Stimulated activated effector memory CD8-positive, alpha-beta T cell treated with anti-CD3 and anti-CD28 coated beads, Interleukin-12 subunit alpha, Interleukin-12 subunit beta, amount 100 ng/mL, for 72 hours (primary cell): ENCODE measurements at regions not wholly inside any gene's neighbourhood (a gene's known extent, or its start where the extent isn't known, plus 50 kb on each side); places are given as distances from the start of the nearest gene placed in this dataset.

Experiments used
- ATAC-seq: fragments of 150-1000 bp; cut with Tn5 transposase; 2 replicates; pipeline ENCODE4 v1.10.0; 2021
- DNase-seq, 2 donors: peaks; one replicate each; pipeline ENCODE4 v3.0.0; 2021 to 2022; ENCODE audit warnings: low spot score in 2 of 2
- H3K27ac Mint-ChIP-seq: one replicate; pipeline ENCODE4 v1.8.0; 2022; ENCODE audit warnings: mild to moderate bottlenecking, mixed read lengths
- H3K36me3 Mint-ChIP-seq: one replicate; pipeline ENCODE4 v1.8.0; 2022; ENCODE audit warnings: mild to moderate bottlenecking, mixed read lengths
- H3K4me1 Mint-ChIP-seq: one replicate; pipeline ENCODE4 v1.8.0; 2022; ENCODE audit warnings: mixed read lengths
- H3K4me3 Mint-ChIP-seq: one replicate; pipeline ENCODE4 v1.8.0; 2022; ENCODE audit warnings: mild to moderate bottlenecking, mixed read lengths
- H3K9me3 Mint-ChIP-seq: one replicate; pipeline ENCODE4 v1.8.0; 2022; ENCODE audit warnings: mixed read lengths

DNA sequence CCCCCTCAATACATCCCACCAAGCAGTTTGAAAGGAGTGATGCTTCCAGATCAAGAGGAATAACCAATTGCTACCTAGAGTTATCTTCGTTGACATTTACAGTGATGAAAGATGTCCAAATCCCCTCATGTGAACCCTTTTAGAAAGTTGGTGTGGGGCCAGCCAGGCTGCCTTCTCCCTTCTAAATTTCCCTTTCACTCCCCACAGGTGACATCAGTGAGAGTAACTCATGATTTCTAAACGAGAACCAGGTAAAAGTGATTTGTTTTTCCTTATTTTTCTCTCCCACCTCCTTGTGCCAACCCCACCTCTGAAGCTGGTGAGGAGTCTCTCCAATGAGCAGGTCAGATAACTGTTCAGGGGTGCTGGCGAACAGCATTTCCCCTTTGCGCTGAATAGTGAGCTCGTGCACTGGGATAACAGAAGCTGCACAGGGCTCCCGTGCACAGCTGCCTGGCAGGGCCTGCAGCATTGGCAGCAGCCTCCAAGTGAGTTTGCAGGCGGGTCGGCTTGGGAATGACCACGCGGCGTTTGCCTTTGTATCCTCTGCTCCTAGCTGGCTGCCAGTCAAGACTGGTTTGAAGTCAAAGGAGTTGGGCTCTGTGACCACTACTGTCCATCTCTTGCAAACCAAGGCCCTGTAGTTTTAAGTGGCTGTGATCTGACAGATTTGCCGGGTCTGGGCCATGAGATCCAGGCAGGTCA lies 70.2 kb upstream of the CORO2B start:
- DNase-seq (peak in 1 of 2 donors; percentile 39), ATAC-seq (no peak)
- peaks cover 1% of the 10 kb centered on the region for H3K9me3 Mint-ChIP-seq
- no peaks in the 10 kb centered on the region for H3K36me3 Mint-ChIP-seq
- H3K4me3 Mint-ChIP-seq = no peak overlapping the region
- H3K4me1 Mint-ChIP-seq = no peaks in the 10 kb centered on the region
- H3K27ac Mint-ChIP-seq = no peak overlapping the region

DNA sequence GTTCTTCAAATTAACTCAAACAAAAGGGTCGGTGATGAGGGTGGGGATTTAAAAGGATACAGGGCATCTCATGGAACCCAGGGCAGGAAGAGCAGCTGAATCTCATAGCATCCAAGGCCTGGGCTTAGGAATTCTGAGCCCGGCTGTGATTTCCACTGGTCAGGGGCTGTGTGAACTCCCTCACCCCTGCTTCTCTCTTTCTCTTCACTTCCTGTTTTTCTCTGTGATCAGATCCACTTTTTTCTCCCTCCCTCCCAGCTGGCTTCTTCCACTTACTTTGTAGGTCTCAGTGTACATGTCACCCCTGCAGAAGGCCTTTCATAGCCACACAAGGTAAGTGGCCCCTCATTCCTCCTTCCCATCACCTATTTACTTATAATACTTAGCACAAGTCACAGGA lies 68.2 kb upstream of the CORO2B start:
- peak in 1 of 2 donors; percentile 10 for DNase-seq
- H3K4me1 Mint-ChIP-seq = no peaks in the 10 kb centered on the region
- H3K9me3 Mint-ChIP-seq = peaks cover 3% of the 10 kb centered on the region
- ATAC-seq = no peak
- H3K4me3 Mint-ChIP-seq = no peak overlapping the region
- H3K36me3 Mint-ChIP-seq = no peaks in the 10 kb centered on the region
- no peak overlapping the region for H3K27ac Mint-ChIP-seq

DNA sequence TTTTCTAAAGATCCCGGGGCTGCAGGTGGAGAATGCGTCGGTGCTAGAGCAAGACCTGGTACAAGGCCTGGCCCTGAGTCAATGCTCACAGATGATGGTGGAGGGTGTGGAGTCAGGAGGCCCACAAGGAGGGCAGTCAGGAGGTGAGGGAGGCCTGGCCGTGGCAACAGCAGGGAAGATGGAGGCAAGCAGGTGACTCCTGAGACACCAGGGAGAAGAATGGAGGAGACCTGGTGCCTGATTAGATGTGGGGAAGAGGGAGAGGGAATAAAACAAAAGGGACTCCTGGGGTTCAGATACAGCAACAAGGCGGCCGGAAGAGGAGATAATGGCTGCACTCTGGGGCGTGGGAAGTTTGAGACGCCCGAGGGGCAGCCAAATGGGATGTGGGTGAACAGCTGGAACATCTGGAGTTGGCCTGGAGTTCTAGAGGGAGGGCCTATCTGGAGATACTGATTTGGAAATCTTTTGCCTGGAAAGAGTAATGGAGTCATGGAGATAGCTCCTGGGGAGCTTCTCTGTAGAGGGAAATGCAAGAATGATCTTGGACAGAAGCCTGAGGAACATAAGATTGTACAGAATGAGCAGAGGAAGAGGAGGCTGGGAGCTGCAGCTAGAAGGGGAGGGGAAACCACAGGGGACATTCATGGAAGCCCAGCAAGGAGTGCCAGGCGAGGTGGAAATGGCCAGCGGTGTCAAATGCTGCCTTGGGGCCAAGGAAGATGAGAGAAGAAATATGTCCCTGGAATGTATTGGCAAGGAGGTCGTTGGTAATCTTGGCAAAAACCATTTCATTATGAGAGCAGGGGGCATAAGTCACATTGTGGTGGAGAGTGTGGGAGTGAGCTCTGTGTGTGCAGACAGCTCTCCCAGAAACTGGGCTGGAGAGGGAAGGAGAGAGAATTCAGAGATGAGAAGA lies 67.5 kb upstream of the CORO2B start:
- no peaks in the 10 kb centered on the region for H3K4me1 Mint-ChIP-seq
- H3K4me3 Mint-ChIP-seq = no peak overlapping the region
- H3K9me3 Mint-ChIP-seq = peaks cover 3% of the 10 kb centered on the region
- ATAC-seq (no peak), DNase-seq (peak in 1 of 2 donors; percentile 25)
- H3K36me3 Mint-ChIP-seq = no peaks in the 10 kb centered on the region
- H3K27ac Mint-ChIP-seq = no peak overlapping the region

DNA sequence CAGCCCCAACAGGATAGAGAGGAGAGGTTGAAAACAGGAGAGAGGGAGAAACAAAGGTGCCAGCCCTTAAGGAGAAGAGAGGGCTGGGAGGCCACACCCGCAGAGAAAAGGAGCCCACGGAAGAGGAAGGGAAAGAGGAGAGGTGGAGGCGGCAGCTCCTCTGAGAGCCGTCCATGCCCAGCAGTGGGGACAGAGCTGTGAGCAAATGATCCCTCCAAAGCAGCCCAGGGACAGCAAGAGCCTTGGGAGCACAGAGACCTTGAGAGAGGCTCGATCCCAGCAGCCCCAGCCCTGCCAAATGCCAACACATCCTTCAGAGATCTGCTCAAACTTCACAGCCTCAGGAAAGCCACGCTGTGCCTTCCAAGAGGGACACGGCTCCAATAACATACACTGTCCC lies 66.7 kb upstream of the CORO2B start:
- no peak overlapping the region for H3K27ac Mint-ChIP-seq
- no peaks in the 10 kb centered on the region for H3K36me3 Mint-ChIP-seq
- H3K4me3 Mint-ChIP-seq = no peak overlapping the region
- DNase-seq (peak in 1 of 2 donors; percentile 7), ATAC-seq (peak; percentile 8)
- H3K4me1 Mint-ChIP-seq = no peaks in the 10 kb centered on the region
- peaks cover 3% of the 10 kb centered on the region for H3K9me3 Mint-ChIP-seq

DNA sequence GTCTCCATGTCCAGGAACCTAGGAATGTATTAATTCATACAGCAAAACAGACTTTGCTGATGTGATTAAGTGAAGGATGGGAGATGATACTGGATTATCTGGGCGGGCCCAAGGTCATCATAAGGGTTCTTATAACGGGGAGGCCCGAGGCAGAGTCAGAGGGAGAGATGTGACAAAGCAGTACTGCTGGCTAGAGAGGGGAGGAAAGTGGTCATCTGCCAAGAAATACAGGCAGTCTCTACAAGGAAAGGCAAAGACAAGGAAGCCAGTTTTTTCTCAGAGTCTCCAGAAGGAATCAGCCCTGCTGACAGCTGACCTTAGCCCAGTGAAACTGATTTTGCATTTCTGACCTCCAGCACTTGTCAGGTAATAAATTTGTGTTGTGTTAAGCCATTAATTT lies 66.2 kb upstream of the CORO2B start:
- no peak for ATAC-seq
- H3K4me1 Mint-ChIP-seq = no peaks in the 10 kb centered on the region
- peaks cover 3% of the 10 kb centered on the region for H3K9me3 Mint-ChIP-seq
- H3K4me3 Mint-ChIP-seq = no peak overlapping the region
- no peak overlapping the region for H3K27ac Mint-ChIP-seq
- H3K36me3 Mint-ChIP-seq = no peaks in the 10 kb centered on the region
- DNase-seq = no peak

DNA sequence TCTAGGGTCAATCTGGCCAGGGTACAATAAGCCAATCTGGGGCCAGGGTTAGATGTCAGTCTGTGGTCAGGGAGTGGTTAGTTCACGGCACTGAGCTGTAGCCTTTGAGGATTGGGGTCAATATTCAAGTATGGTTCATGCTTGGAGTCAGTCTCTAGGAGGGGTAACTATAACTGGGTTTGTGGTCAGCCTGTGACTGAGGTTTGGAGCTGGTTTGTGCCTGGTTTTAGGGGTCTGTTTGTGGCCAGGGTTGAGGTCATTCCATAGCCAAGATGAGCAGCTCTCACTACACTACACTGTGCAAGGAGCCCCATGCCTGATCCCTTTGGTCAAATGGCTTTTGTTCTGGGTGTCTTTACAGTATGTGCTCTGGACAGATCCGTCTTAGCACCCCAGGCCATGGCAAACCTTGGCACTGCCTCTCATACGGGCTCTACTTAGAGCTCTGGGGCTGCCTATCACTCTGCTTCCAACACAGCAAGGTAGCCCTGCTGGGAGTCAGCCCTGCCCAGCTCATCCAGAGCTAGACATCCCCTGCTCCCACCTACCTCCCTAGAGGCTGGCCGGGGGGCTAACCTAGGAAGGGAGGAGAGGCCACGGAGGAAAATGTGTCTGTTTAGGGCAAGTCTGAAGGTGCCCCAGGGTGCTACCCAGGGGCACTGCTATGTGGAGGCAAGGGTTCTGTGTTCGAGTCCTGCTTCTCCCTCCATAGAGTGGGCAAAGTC lies 63.3 kb upstream of the CORO2B start:
- no peaks in the 10 kb centered on the region for H3K4me1 Mint-ChIP-seq
- H3K36me3 Mint-ChIP-seq = no peaks in the 10 kb centered on the region
- peaks cover 3% of the 10 kb centered on the region for H3K9me3 Mint-ChIP-seq
- H3K27ac Mint-ChIP-seq = no peak overlapping the region
- DNase-seq = peak in 1 of 2 donors; percentile 35
- no peak for ATAC-seq
- no peak overlapping the region for H3K4me3 Mint-ChIP-seq

DNA sequence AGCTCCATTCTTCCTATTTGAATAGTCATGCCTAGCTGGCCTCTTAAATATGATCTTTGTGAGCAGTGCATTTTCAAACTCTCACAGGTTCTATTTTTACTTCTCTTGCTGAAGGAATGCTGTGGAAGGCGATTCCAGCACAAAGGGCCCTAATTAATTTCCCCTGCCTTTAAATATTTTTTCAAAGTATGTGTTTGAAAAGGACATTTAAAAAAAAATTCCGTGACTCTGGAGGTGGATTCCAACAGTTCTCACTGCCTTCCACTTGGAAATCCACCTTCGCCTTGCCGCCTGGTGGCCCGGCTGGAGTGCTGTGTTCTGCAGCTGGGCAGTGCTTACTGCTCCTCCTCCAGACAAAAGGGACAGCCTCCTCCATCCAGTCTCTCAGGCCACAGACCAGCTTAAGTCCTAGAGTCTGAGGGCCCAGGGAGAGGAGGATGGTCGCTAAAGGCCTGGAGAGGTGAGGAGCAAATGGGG lies 61.5 kb upstream of the CORO2B start:
- Mint-ChIP-seq H3K36me3 (no peaks in the 10 kb centered on the region), H3K9me3 (peaks cover 3% of the 10 kb centered on the region), H3K27ac (no peak overlapping the region), H3K4me3 (no peak overlapping the region), H3K4me1 (no peaks in the 10 kb centered on the region)
- DNase-seq = no peak
- ATAC-seq = no peak

DNA sequence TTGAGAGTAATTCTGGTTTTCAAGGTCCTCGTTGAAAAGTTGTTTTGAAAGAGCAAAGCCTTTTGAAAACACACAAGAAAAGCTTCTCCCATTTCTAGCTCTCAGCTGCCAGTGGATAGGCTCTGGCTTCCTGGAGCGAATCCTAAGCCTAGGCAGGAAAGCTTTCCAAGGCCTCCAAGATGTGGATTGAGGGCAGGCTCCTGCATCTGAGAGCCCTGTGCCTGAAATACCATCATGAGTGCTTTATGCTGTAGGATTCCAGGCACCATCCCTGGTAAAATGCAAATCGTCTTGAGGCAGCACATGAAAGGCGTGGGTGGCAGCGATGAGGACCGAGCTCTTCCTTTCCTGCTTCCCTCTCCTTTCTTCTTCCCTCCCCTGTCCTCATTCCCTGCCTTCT lies 60.7 kb upstream of the CORO2B start:
- Mint-ChIP-seq H3K9me3 (peaks cover 3% of the 10 kb centered on the region), H3K36me3 (no peaks in the 10 kb centered on the region), H3K4me3 (no peak overlapping the region), H3K27ac (no peak overlapping the region), H3K4me1 (no peaks in the 10 kb centered on the region)
- DNase-seq = peak in 1 of 2 donors; percentile 36
- ATAC-seq = no peak

DNA sequence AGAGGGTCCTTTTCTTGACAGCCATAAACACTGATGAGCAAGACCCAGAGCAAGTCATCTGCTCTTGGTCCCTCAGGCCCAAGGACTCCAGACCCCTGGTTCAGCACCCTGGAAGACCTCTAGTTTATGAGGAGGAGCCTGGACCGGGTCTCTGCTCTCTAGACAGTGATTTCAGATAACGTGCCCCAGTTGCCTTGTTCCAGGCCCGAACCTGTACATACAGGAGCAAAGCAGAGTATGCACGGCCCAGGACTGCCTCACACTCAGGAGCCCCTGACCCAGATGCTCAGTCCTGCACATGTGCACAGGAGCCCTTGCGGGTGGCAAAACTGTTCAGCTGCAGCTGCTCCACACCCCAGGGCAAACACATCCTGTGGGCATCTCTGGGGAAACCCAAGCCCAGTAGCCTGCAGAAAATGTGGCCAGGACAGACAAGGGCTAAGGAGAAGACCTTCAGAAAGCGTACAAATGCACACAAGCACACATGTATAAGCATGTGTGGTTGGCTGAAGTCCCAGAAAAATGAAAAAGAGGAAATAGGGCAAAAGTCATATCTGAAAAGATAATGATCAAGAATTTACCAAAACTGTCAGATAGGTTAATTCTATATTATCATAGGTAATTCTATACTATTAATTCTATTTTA lies 59.9 kb upstream of the CORO2B start:
- DNase-seq (no peak), ATAC-seq (peak; percentile 24)
- Mint-ChIP-seq H3K9me3 (no peaks in the 10 kb centered on the region), H3K27ac (no peak overlapping the region), H3K36me3 (no peaks in the 10 kb centered on the region), H3K4me3 (no peak overlapping the region), H3K4me1 (no peaks in the 10 kb centered on the region)

DNA sequence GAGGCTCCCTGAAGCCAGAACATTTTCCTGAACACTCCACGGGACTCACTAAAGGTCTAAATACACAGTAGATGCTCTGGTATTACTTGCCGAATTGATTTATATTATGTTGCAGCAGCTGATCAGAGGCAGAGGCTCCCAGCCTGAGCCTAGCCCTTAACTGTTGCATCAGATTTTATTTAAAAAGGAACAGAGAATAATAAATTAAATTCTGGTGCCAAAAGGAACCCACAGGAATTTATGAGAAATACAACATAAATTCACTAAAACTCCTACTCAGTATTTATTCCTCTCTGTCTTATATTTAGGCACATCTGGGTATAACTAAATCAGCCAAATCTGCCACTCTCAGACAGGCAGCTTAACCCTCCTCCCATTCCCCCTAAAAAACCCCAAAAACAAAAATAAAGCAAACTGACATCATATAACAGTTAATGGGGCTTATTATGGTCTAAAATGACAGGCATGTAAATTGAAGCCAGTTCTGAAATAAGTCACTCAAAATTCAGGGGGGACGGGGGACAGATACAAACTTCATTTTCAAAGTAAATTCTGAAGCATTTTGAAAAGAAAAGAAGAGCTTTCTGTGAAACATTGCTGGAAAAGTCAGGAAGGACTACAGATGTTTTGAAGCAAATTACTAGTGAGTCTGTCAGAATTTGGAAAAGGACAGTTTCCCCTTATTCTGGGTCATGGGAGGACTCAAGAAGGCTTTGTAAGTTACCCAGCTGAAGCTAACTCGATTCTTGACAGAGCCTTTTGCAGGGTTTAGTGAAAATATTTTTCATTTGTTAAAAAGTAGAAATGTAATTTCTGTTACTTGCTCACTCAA lies 53.8 kb upstream of the CORO2B start:
- ATAC-seq (no peak), DNase-seq (no peak)
- no peak overlapping the region for H3K27ac Mint-ChIP-seq
- H3K9me3 Mint-ChIP-seq = no peaks in the 10 kb centered on the region
- H3K4me3 Mint-ChIP-seq = no peak overlapping the region
- H3K36me3 Mint-ChIP-seq = no peaks in the 10 kb centered on the region
- H3K4me1 Mint-ChIP-seq = no peaks in the 10 kb centered on the region

DNA sequence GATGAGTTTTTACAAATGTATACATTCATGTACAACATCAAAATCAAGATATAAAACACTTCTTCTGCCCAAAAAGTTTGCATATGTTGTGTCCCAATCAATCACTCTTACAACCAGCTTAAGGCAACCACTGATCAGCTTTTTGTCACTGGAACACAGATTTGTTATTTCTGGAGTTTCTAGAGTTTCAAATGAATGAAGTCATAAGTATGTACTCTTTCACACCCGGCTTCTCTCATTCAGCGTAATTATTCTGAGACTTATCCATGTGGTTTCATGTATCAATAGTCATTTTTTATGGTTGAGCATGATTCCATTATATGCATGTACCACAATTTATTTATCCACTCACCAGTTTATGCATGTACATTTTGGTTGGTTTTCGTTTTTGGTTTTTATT lies 53.0 kb upstream of the CORO2B start:
- H3K4me1 Mint-ChIP-seq = no peaks in the 10 kb centered on the region
- peak; percentile 26 for ATAC-seq
- H3K9me3 Mint-ChIP-seq = no peaks in the 10 kb centered on the region
- H3K27ac Mint-ChIP-seq = no peak overlapping the region
- no peak for DNase-seq
- no peak overlapping the region for H3K4me3 Mint-ChIP-seq
- no peaks in the 10 kb centered on the region for H3K36me3 Mint-ChIP-seq

DNA sequence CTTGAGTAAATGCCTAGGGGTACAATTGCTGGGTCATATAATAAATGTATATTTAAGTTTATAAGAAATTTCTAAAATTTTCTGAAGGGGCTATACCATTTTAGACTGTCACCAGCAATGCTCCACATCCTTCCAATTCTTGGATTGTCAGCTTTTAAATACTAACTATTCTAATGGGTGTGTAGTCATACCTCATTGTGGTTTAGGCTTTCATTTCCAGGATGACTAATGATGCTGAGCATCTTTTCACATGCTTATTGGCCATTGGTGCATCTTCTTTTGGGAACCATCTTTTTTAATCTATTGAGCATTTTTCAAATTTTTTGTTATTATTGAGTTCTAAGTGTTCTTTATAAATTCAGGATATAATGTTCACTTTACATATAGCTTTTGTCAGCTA lies 52.5 kb upstream of the CORO2B start:
- H3K27ac Mint-ChIP-seq = no peak overlapping the region
- H3K4me3 Mint-ChIP-seq = no peak overlapping the region
- no peaks in the 10 kb centered on the region for H3K36me3 Mint-ChIP-seq
- no peak for DNase-seq
- H3K4me1 Mint-ChIP-seq = no peaks in the 10 kb centered on the region
- peak; percentile 87 for ATAC-seq
- no peaks in the 10 kb centered on the region for H3K9me3 Mint-ChIP-seq

DNA sequence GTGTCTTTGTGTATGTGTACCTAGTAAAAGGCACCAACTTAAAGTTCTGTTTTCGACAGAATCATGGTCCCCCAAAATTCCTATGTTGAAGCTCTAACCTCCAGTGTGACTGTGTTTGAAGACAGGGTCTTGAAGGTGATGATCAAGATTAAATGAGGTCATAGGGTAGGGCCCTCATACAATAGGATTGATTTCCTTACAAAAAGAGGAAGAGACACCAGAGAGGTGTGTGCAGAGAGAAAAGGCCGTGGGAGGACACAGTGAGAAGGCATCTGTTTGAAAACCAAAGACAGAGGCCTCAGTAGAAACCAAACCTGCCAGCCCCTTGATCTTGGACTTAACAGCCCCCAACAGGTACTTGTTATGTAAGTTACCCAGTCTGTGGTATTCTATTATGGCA lies 52.0 kb upstream of the CORO2B start:
- H3K4me1 Mint-ChIP-seq = no peaks in the 10 kb centered on the region
- ATAC-seq (no peak), DNase-seq (no peak)
- H3K36me3 Mint-ChIP-seq = no peaks in the 10 kb centered on the region
- no peak overlapping the region for H3K4me3 Mint-ChIP-seq
- H3K27ac Mint-ChIP-seq = no peak overlapping the region
- H3K9me3 Mint-ChIP-seq = no peaks in the 10 kb centered on the region

DNA sequence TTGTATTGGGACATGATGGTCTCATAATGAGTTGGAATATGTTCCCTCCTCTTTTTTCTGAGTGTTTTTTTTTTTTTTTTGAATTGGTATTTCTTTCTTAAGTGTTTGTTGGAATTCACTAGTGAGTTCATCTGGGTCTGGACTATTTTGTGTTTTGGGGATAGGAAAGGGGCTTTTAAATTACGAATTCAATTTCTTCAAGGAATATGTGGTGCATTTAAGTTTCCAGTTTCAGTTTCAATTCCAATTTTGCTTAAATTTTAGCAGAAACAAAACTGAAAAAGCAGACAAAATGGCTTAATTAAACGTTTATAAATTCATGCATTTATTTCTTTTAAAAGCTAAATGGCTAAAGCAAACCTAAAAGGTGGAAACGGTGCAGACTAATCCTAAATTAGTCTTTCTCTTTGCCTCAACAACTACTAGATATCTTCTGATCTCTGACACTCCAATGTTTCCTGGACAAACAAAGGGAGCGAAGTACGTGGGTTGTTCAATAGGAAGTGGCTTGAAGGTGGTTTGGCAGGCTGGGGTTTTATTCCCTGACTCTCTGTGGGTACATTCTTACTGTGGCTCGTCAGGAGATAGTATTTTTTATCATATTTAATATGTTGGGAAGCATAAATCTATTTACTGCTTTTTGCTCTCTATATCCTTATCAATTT lies 50.0 kb upstream of the CORO2B start:
- H3K4me3 Mint-ChIP-seq = no peak overlapping the region
- no peak overlapping the region for H3K27ac Mint-ChIP-seq
- peaks cover 12% of the 10 kb centered on the region for H3K9me3 Mint-ChIP-seq
- no peaks in the 10 kb centered on the region for H3K36me3 Mint-ChIP-seq
- ATAC-seq = no peak
- DNase-seq = no peak
- H3K4me1 Mint-ChIP-seq = no peaks in the 10 kb centered on the region
